ENCODE measurements at regions not wholly inside any gene's neighbourhood (a gene's known extent, or its start where the extent isn't known, plus 50 kb on each side); places are given as distances from the start of the nearest gene placed in this dataset.

- DNase-seq (ENCODE audit: extremely low read depth in 1 of 4, low spot score in 3 of 4) (no peak), ATAC-seq (no peak), FAIRE-seq (no peak)
- Histone ChIP-seq H3K36me3 (ENCODE audit: control insufficient read depth, insufficient read depth, low read length) (no peaks in the 10 kb centered on the region), H3K27me3 (ENCODE audit: control insufficient read depth in 2 of 2, insufficient read depth in 2 of 2, low read length in 2 of 2) (no peaks in the 10 kb centered on the region), H3K9ac (ENCODE audit: insufficient read depth in 1 of 2, low read depth in 2 of 2, low read length in 2 of 2) (no peak overlapping the region), H3K4me3 (no peak overlapping the region), H3K4me1 (replicated peaks in 1 of 2; ENCODE audit: control insufficient read depth in 2 of 2, insufficient read depth in 2 of 2, low read length in 2 of 2) (no peaks in the 10 kb centered on the region), H2AFZ (ENCODE audit: low read depth, low read length) (no peak overlapping the region), H3K4me2 (ENCODE audit: insufficient read depth, low read length) (no peak overlapping the region), H3K27ac (ENCODE audit: extremely low read depth, low read depth, low read length) (no peak overlapping the region), H3K9me3 (replicated peaks; ENCODE audit: control insufficient read depth, insufficient read depth, low read depth, low read length) (no peaks in the 10 kb centered on the region; the same call in 1 of the 2 replicates), H4K20me1 (replicated peaks; ENCODE audit: control insufficient read depth, insufficient read depth, low read length) (no peaks in the 10 kb centered on the region), H3K79me2 (ENCODE audit: control insufficient read depth, insufficient read depth, low read length) (no peaks in the 10 kb centered on the region), H3K9me1 (ENCODE audit: control insufficient read depth, insufficient read depth, low read length) (no peaks in the 10 kb centered on the region)
- in situ Hi-C loops (cut with MboI) = no loop called here
- WGBS (ENCODE audit: insufficient coverage, low coverage, missing lambda C conversion rate) = 7% methylated on average over 5 of the region's 5 CpGs
- POLR2A ChIA-PET = no interaction called here
- TF ChIP-seq CXXC5 (CRISPR knock-in tag; IDR thresholded peaks at IDR 0.05) (no peak), HES1 (IDR thresholded peaks at IDR 0.05; ENCODE audit: low read depth) (no peak), FOXJ2 (tag; IDR thresholded peaks at IDR 0.05) (no peak), ZNF3 (CRISPR knock-in tag; IDR thresholded peaks at IDR 0.05) (no peak), NFIX (CRISPR knock-in tag; IDR thresholded peaks at IDR 0.05; ENCODE audit: low read depth) (no peak), HDAC6 (IDR thresholded peaks at IDR 0.05; ENCODE audit: low read depth, low read length) (no peak), HIVEP1 (CRISPR knock-in tag; IDR thresholded peaks at IDR 0.05) (no peak)
- TF ChIP-seq, protein P1, sequence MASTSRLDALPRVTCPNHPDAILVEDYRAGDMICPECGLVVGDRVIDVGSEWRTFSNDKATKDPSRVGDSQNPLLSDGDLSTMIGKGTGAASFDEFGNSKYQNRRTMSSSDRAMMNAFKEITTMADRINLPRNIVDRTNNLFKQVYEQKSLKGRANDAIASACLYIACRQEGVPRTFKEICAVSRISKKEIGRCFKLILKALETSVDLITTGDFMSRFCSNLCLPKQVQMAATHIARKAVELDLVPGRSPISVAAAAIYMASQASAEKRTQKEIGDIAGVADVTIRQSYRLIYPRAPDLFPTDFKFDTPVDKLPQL (IDR thresholded peaks at IDR 0.05; ENCODE audit: extremely low read depth, insufficient read length) = no peak
- TF ChIP-seq, protein P2, sequence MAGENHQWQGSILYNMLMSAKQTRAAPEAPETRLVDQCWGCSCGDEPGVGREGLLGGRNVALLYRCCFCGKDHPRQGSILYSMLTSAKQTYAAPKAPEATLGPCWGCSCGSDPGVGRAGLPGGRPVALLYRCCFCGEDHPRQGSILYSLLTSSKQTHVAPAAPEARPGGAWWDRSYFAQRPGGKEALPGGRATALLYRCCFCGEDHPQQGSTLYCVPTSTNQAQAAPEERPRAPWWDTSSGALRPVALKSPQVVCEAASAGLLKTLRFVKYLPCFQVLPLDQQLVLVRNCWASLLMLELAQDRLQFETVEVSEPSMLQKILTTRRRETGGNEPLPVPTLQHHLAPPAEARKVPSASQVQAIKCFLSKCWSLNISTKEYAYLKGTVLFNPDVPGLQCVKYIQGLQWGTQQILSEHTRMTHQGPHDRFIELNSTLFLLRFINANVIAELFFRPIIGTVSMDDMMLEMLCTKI (IDR thresholded peaks at IDR 0.05; ENCODE audit: partially characterized antibody) = no peak
- no TSS peak for BruUV-seq (replicated peaks)
- CTCF ChIA-PET (ENCODE audit: low intra/inter-chr PET ratio) = no interaction called here
- intact Hi-C loops (cut with micrococcal nuclease) = no loop called here
These were observed 749.7 kb upstream of the COX7C start for GRCh38 chr5:85868070-85868469.
